Uterus (tissue), 3 donors: ENCODE measurements at regions not wholly inside any gene's neighbourhood (a gene's known extent, or its start where the extent isn't known, plus 50 kb on each side); places are given as distances from the start of the nearest gene placed in this dataset.

Experiments
- DNase-seq, 2 donors: peaks; one replicate each; pipeline ENCODE4 v3.0.0-alpha.2; 2019 to 2020
- H3K27ac ChIP-seq, 2 donors: fragments of 200-600 bp; sonication (generic); 1 replicate in 1 of 2; 2 replicates in 1 of 2; pipeline ENCODE4 v1.5.1; 2016 to 2018
- H3K27me3 ChIP-seq, 2 donors: fragments of 200-600 bp; sonication (generic); one replicate each; pipeline ENCODE4 v1.5.1; 2018 to 2019; ENCODE audit warnings: control low read depth in 1 of 2
- H3K36me3 ChIP-seq, 2 donors: fragments of 200-600 bp; sonication (generic); one replicate each; pipeline ENCODE4 v1.5.1; 2019; ENCODE audit warnings: control low read depth in 1 of 2
- H3K4me1 ChIP-seq, 2 donors: fragments of 200-600 bp; sonication (generic); one replicate each; pipeline ENCODE4 v1.5.1; 2018 to 2019; ENCODE audit warnings: control low read depth in 1 of 2
- H3K4me3 ChIP-seq, 2 donors: fragments of 200-600 bp; sonication (generic); 1 replicate in 1 of 2; 2 replicates in 1 of 2; pipeline ENCODE4 v1.5.1; 2018 to 2019; ENCODE audit warnings: mild to moderate bottlenecking in 1 of 2
- H3K9me3 ChIP-seq, 2 donors: fragments of 200-600 bp; sonication (generic); one replicate each; pipeline ENCODE4 v1.5.1; 2019; ENCODE audit warnings: control low read depth in 1 of 2
- CTCF ChIP-seq, 4 experiments: fragments of 200-600 bp in 2 of 4; fragments of 450-650 bp in 2 of 4; sonication (generic) in 2 of 4; IDR thresholded peaks; one replicate each; pipeline ENCODE4 v1.5.1; 2016 to 2019; ENCODE audit warnings: antibody characterized with exemption in 4 of 4, mild to moderate bottlenecking in 2 of 4, moderate library complexity in 1 of 4
- POLR2A ChIP-seq, 2 donors: fragments of 450-650 bp; IDR thresholded peaks; one replicate each; pipeline ENCODE4 v1.6.1; 2016; ENCODE audit warnings: antibody characterized with exemption in 2 of 2, mild to moderate bottlenecking in 1 of 2, moderate library complexity in 1 of 2
- intact Hi-C: fragments of 100-400 bp; cut with DNase I; formaldehyde crosslinking; loops from one replicate; pipeline ENCODE4 v1.15.1; 2023; ENCODE audit warnings: low total_unique reads
- donor health status: DM: yes; HTN: yes; CAD: no.

- no peak for DNase-seq
- Histone ChIP-seq H3K27ac (no peak overlapping the region), H3K4me3 (no peak overlapping the region), H3K4me1 (no peaks in the 10 kb centered on the region), H3K27me3 (no peaks in the 10 kb centered on the region), H3K36me3 (no peaks in the 10 kb centered on the region), H3K9me3 (no peaks in the 10 kb centered on the region)
- TF ChIP-seq CTCF (IDR thresholded peaks at IDR 0.05), result no peak
- no peak for TF ChIP-seq POLR2A (IDR thresholded peaks at IDR 0.05)
- intact Hi-C loops, result no loop called here
Observed at GRCh38 chr4:124417371-124417770, 295.2 kb downstream of the ANKRD50 start.

- intact Hi-C loops, result no loop called here
- TF ChIP-seq POLR2A (IDR thresholded peaks at IDR 0.05) (no peak), CTCF (IDR thresholded peaks at IDR 0.05) (no peak)
- H3K9me3 ChIP-seq, result no peaks in the 10 kb centered on the region
- H3K27ac ChIP-seq, result no peak overlapping the region
- no peak overlapping the region for H3K4me3 ChIP-seq
- DNase-seq, result no peak
- H3K27me3 ChIP-seq, result no peaks in the 10 kb centered on the region
- H3K36me3 ChIP-seq, result no peaks in the 10 kb centered on the region
- H3K4me1 ChIP-seq, result no peaks in the 10 kb centered on the region
Observed at GRCh38 chr4:124420166-124420695, 292.3 kb downstream of the ANKRD50 start.

- no peak for TF ChIP-seq POLR2A (IDR thresholded peaks at IDR 0.05)
- TF ChIP-seq CTCF (IDR thresholded peaks at IDR 0.05), result no peak
- no peaks in the 10 kb centered on the region for H3K4me1 ChIP-seq
- H3K36me3 ChIP-seq, result no peaks in the 10 kb centered on the region
- H3K9me3 ChIP-seq, result no peaks in the 10 kb centered on the region
- no peak for DNase-seq
- H3K27me3 ChIP-seq, result no peaks in the 10 kb centered on the region
- intact Hi-C loops, result no loop called here
- no peak overlapping the region for H3K27ac ChIP-seq
- no peak overlapping the region for H3K4me3 ChIP-seq
Observed at GRCh38 chr4:124423160-124423559, 289.4 kb downstream of the ANKRD50 start.

GRCh38 chr4:124426279-124426678 lies 286.3 kb downstream of the ANKRD50 start:
- no peaks in the 10 kb centered on the region for H3K36me3 ChIP-seq
- no peaks in the 10 kb centered on the region for H3K4me1 ChIP-seq
- no peak for DNase-seq
- intact Hi-C loops, result no loop called here
- H3K27ac ChIP-seq, result no peak overlapping the region
- no peak for TF ChIP-seq CTCF (IDR thresholded peaks at IDR 0.05)
- no peak for TF ChIP-seq POLR2A (IDR thresholded peaks at IDR 0.05)
- no peaks in the 10 kb centered on the region for H3K27me3 ChIP-seq
- H3K9me3 ChIP-seq, result no peaks in the 10 kb centered on the region
- no peak overlapping the region for H3K4me3 ChIP-seq

- Histone ChIP-seq H3K9me3 (no peaks in the 10 kb centered on the region), H3K4me1 (no peaks in the 10 kb centered on the region), H3K27ac (no peak overlapping the region), H3K4me3 (no peak overlapping the region), H3K36me3 (no peaks in the 10 kb centered on the region), H3K27me3 (no peaks in the 10 kb centered on the region)
- peak in 1 of 2 donors; percentile 65 for DNase-seq
- intact Hi-C loops, result no loop called here
- TF ChIP-seq POLR2A (IDR thresholded peaks at IDR 0.05), result no peak
Observed at GRCh38 chr4:124427095-124427767, 285.3 kb downstream of the ANKRD50 start.
